ENCODE measurements at regions not wholly inside any gene's neighbourhood (a gene's known extent, or its start where the extent isn't known, plus 50 kb on each side); places are given as distances from the start of the nearest gene placed in this dataset.

GRCh38 chr13:29664591-29664990, 69.1 kb upstream of the SLC7A1 start:
- DNase-seq (ENCODE audit: low spot score), result no peak

GRCh38 chr13:29654843-29655547, 59.5 kb upstream of the SLC7A1 start:
- no peak for DNase-seq (ENCODE audit: low spot score)

GRCh38 chr13:29654384-29654783, 58.9 kb upstream of the SLC7A1 start:
- no peak for DNase-seq (ENCODE audit: low spot score)

DNA sequence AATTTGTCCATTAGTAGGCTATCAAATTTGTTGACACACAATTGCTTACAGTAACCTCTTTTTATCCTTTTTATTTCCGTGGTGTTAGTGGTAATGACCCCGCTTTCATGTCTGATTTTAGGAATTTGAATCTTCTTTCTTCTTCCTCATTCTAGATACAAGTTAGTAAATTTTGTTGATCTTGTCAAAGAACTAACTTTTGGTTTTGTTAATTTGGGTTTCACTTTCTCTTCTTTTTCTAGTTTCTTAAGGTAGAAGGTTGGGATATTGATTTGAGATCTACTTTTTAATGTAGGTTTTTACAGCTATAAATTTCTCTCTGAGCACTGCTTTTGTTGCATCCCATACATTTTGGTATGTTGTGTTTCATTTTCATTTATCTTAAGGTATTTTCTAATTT, 53.3 kb upstream of the SLC7A1 start:
- DNase-seq (ENCODE audit: low spot score), result no peak
